Mucosa of descending colon (tissue), 3 donors: ENCODE measurements at regions not wholly inside any gene's neighbourhood (a gene's known extent, or its start where the extent isn't known, plus 50 kb on each side); places are given as distances from the start of the nearest gene placed in this dataset.

Source experiments
- ATAC-seq: fragments of 200-7000 bp; cut with Tn5 transposase; one replicate; pipeline ENCODE4 v1.9.1; 2020; ENCODE audit warnings: mild to moderate bottlenecking, moderate library complexity
- DNase-seq, 3 donors: peaks; one replicate each; pipeline ENCODE4 v3.0.0-alpha.2; 2020
- H3K36me3 ChIP-seq: fragments of 200-600 bp; one replicate; pipeline ENCODE4 v1.8.0; 2021; ENCODE audit warnings: low read depth, mild to moderate bottlenecking
- H3K4me1 ChIP-seq: fragments of 200-600 bp; one replicate; pipeline ENCODE4 v1.8.0; 2021; ENCODE audit warnings: low read depth, mild to moderate bottlenecking
- H3K4me3 ChIP-seq: fragments of 200-600 bp; one replicate; pipeline ENCODE4 v1.8.0; 2021; ENCODE audit warnings: mild to moderate bottlenecking
- H3K9me3 ChIP-seq: fragments of 200-600 bp; one replicate; pipeline ENCODE4 v1.8.0; 2021; ENCODE audit warnings: mild to moderate bottlenecking
- intact Hi-C, 2 donors: fragments of 100-400 bp; cut with DNase I in 1 of 2; cut with micrococcal nuclease in 1 of 2; formaldehyde crosslinking; loops; one replicate each; pipeline versions ENCODE4 v1.11.0 to v1.11.1; 2022; cut with DNase I, micrococcal nuclease
- TF ChIP-seq, protein P1 (sequence below): fragments of 200-600 bp; IDR thresholded peaks from one replicate; pipeline ENCODE4 v1.8.0; 2022; ENCODE audit warnings: antibody characterized with exemption, mild to moderate bottlenecking
- donor health status: DM: no; HTN: no; CAD: no; lungs with moderate emphysema.
- donor health status: DM: no; HTN: no; CAD: no.
- donor health status: DM: no; HTN: yes; CAD: no.

GRCh38 chr3:148253713-148254112 is 444.0 kb upstream of the AGTR1 start:
- intact Hi-C loops, result no loop called here
- Histone ChIP-seq H3K9me3 (no peaks in the 10 kb centered on the region), H3K4me1 (no peaks in the 10 kb centered on the region), H3K36me3 (no peaks in the 10 kb centered on the region), H3K4me3 (no peak overlapping the region)
- DNase-seq (no peak), ATAC-seq (no peak)
- TF ChIP-seq, protein P1, sequence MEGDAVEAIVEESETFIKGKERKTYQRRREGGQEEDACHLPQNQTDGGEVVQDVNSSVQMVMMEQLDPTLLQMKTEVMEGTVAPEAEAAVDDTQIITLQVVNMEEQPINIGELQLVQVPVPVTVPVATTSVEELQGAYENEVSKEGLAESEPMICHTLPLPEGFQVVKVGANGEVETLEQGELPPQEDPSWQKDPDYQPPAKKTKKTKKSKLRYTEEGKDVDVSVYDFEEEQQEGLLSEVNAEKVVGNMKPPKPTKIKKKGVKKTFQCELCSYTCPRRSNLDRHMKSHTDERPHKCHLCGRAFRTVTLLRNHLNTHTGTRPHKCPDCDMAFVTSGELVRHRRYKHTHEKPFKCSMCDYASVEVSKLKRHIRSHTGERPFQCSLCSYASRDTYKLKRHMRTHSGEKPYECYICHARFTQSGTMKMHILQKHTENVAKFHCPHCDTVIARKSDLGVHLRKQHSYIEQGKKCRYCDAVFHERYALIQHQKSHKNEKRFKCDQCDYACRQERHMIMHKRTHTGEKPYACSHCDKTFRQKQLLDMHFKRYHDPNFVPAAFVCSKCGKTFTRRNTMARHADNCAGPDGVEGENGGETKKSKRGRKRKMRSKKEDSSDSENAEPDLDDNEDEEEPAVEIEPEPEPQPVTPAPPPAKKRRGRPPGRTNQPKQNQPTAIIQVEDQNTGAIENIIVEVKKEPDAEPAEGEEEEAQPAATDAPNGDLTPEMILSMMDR, result no peak

GRCh38 chr3:148254402-148254801 is 443.3 kb upstream of the AGTR1 start:
- Histone ChIP-seq H3K9me3 (no peaks in the 10 kb centered on the region), H3K36me3 (no peaks in the 10 kb centered on the region), H3K4me3 (no peak overlapping the region), H3K4me1 (no peaks in the 10 kb centered on the region)
- intact Hi-C loops, result no loop called here
- DNase-seq, result no peak
- ATAC-seq, result no peak
- TF ChIP-seq, protein P1, result no peak

- H3K9me3 ChIP-seq, result no peaks in the 10 kb centered on the region
- no peak overlapping the region for H3K4me3 ChIP-seq
- H3K4me1 ChIP-seq, result no peaks in the 10 kb centered on the region
- DNase-seq (no peak), ATAC-seq (no peak)
- TF ChIP-seq, protein P1, result no peak
- no peaks in the 10 kb centered on the region for H3K36me3 ChIP-seq
- intact Hi-C loops, result no loop called here
Measured at GRCh38 chr3:148255981-148256969, 441.4 kb upstream of the AGTR1 start.

GRCh38 chr3:148262980-148263379 is 434.7 kb upstream of the AGTR1 start:
- no peaks in the 10 kb centered on the region for H3K4me1 ChIP-seq
- TF ChIP-seq, protein P1, result no peak
- no peak for ATAC-seq
- intact Hi-C loops, result no loop called here
- H3K4me3 ChIP-seq, result no peak overlapping the region
- no peak for DNase-seq
- H3K9me3 ChIP-seq, result no peaks in the 10 kb centered on the region
- H3K36me3 ChIP-seq, result no peaks in the 10 kb centered on the region

- no peak for ATAC-seq
- intact Hi-C loops, result no loop called here
- H3K4me1 ChIP-seq, result no peaks in the 10 kb centered on the region
Measured at GRCh38 chr3:148265841-148266240, 431.9 kb upstream of the AGTR1 start.

More at GRCh38 chr3:148265841-148266240, 431.9 kb upstream of the AGTR1 start:
- no peak for DNase-seq
- H3K9me3 ChIP-seq, result no peaks in the 10 kb centered on the region
- H3K4me3 ChIP-seq, result no peak overlapping the region
- no peaks in the 10 kb centered on the region for H3K36me3 ChIP-seq
- TF ChIP-seq, protein P1, result no peak
